HepG2 (cell line): ENCODE measurements at regions not wholly inside any gene's neighbourhood (a gene's known extent, or its start where the extent isn't known, plus 50 kb on each side); places are given as distances from the start of the nearest gene placed in this dataset.

Experiments
- ATAC-seq: fragments of 200-7000 bp; cut with Tn5 transposase; 3 replicates; pipeline ENCODE4 v1.9.1; 2020; ENCODE audit warnings: mild to moderate bottlenecking, moderate library complexity
- BruUV-seq: library from RNA; stranded (reverse); fragments of 400-500 nt; replicated peaks from 2 replicates; lab custom pipeline; 2021; lab: Mats Ljungman, UMichigan
- CTCF ChIA-PET: fragments of 300-600 bp; formaldehyde crosslinking; extraction: SDS; loops from one replicate; lab custom pipeline; 2021; ENCODE audit warnings: low total read pairs, inconsistent platforms, low intra/inter-chr PET ratio; lab: Yijun Ruan, JAX
- POLR2A ChIA-PET: fragments of 350-600 bp; sonication (Branson Sonifier 250); formaldehyde crosslinking; loops from one replicate; lab custom pipeline; 2020; ENCODE audit warnings: antibody characterized with exemption, inconsistent platforms; lab: Yijun Ruan, JAX
- DNase-seq: peaks from one replicate; pipeline ENCODE4 v3.0.0-alpha.2; 2015; ENCODE audit warnings: low spot score
- FAIRE-seq: peaks from 3 replicates; lab custom pipeline; 2011; peaks lifted over from hg19 to GRCh38; lab: Jason Lieb, UNC
- H2AFZ ChIP-seq: one replicate; pipeline ENCODE4 v1.6.1; 2011; ENCODE audit warnings: low read length, inconsistent platforms
- H3K27ac ChIP-seq: fragments of 300-600 bp; 3 replicates; pipeline ENCODE4 v1.8.0; 2011; ENCODE audit warnings: mixed run types, mild to moderate bottlenecking, mixed read lengths, low read length, inconsistent platforms; ENCODE audit not compliant: insufficient read depth; ENCODE audit errors: extremely low read length
- H3K27me3 ChIP-seq, 2 experiments: fragments of 200-600 bp in 1 of 2; 2 replicates in 1 of 2; 3 replicates in 1 of 2; pipeline versions ENCODE4 v1.6.0 to v1.8.0; 2011; ENCODE audit warnings: low read length in 2 of 2, mild to moderate bottlenecking in 2 of 2, moderate library complexity in 2 of 2, inconsistent platforms in 1 of 2; ENCODE audit not compliant: insufficient read depth in 2 of 2, control insufficient read depth in 1 of 2
- H3K36me3 ChIP-seq, 2 experiments: fragments of 200-600 bp in 1 of 2; replicated peaks in 1 of 2; 2 replicates in 1 of 2; 3 replicates in 1 of 2; pipeline versions ENCODE4 v1.5.1 to v1.8.0; 2011; ENCODE audit warnings: low read length in 2 of 2, inconsistent platforms in 1 of 2; ENCODE audit not compliant: insufficient read depth in 2 of 2, control insufficient read depth in 1 of 2
- H3K4me1 ChIP-seq: 2 replicates; pipeline ENCODE4 v1.5.1; 2012; ENCODE audit warnings: low read length, inconsistent platforms; ENCODE audit not compliant: insufficient read depth
- H3K4me2 ChIP-seq: 2 replicates; pipeline ENCODE4 v1.6.0; 2011; ENCODE audit warnings: low read depth, low read length, inconsistent platforms
- H3K4me3 ChIP-seq, 3 experiments: fragments of 200-600 bp in 1 of 3; sonication (generic), shearing (Covaris generic) in 1 of 3; replicated peaks in 1 of 3; 2 replicates each; pipeline ENCODE4 v1.5.1; 2011 to 2016; ENCODE audit warnings: low read length in 3 of 3, inconsistent platforms in 2 of 3, low read depth in 2 of 3, mild to moderate bottlenecking in 2 of 3, control low read depth in 1 of 3, mixed read lengths in 1 of 3; ENCODE audit not compliant: insufficient read depth in 1 of 3
- H3K79me2 ChIP-seq: one replicate; pipeline ENCODE4 v1.6.1; 2011; ENCODE audit warnings: low read length, inconsistent platforms; ENCODE audit not compliant: insufficient read depth
- H3K9ac ChIP-seq: 2 replicates; pipeline ENCODE4 v1.6.0; 2011; ENCODE audit warnings: mild to moderate bottlenecking, low read depth, low read length, inconsistent platforms; ENCODE audit not compliant: insufficient read depth
- H3K9me3 ChIP-seq: 2 replicates; pipeline ENCODE4 v1.5.1; 2012; ENCODE audit warnings: mild to moderate bottlenecking, low read length
- H4K20me1 ChIP-seq: 2 replicates; pipeline ENCODE4 v1.6.0; 2011; ENCODE audit warnings: inconsistent platforms, mild to moderate bottlenecking, low read length, moderate library complexity; ENCODE audit not compliant: insufficient read depth
- MXD4 ChIP-seq: IDR thresholded peaks from 2 replicates; pipeline ENCODE4 v1.6.1; 2016; ENCODE audit warnings: mild to moderate bottlenecking, missing biosample characterization, missing genetic modification reagents
- RERE ChIP-seq: IDR thresholded peaks from 2 replicates; pipeline ENCODE4 v1.6.1; 2016; ENCODE audit warnings: low read depth, missing genetic modification reagents, missing compliant biosample characterization
- ZNF512 ChIP-seq: sonication (generic); formaldehyde crosslinking; IDR thresholded peaks from 2 replicates; pipeline ENCODE4 v1.4.0; 2020; ENCODE audit warnings: mild to moderate bottlenecking, missing genetic modification reagents
- ZNF792 ChIP-seq: IDR thresholded peaks from 2 replicates; pipeline ENCODE4 v1.6.1; 2016
- WGBS: methylation state at CpG from one replicate; pipeline ENCODE4 v1.1.6; 2017; ENCODE audit warnings: low lambda C conversion rate; 5-methylcytosine and 5-hydroxymethylcytosine counted together
- in situ Hi-C: cut with HindIII; loops from 2 replicates; pipeline ENCODE4 v1.10.0; 2017; ENCODE audit warnings: low pct_unique_long_range_greater_than_20kb; ENCODE audit not compliant: extremely low pct_ligation_motif_present
- intact Hi-C: fragments of 100-400 bp; cut with micrococcal nuclease; formaldehyde crosslinking; loops from one replicate; pipeline ENCODE4 v1.10.0; 2022; ENCODE audit not compliant: unreplicated experiment

DNA sequence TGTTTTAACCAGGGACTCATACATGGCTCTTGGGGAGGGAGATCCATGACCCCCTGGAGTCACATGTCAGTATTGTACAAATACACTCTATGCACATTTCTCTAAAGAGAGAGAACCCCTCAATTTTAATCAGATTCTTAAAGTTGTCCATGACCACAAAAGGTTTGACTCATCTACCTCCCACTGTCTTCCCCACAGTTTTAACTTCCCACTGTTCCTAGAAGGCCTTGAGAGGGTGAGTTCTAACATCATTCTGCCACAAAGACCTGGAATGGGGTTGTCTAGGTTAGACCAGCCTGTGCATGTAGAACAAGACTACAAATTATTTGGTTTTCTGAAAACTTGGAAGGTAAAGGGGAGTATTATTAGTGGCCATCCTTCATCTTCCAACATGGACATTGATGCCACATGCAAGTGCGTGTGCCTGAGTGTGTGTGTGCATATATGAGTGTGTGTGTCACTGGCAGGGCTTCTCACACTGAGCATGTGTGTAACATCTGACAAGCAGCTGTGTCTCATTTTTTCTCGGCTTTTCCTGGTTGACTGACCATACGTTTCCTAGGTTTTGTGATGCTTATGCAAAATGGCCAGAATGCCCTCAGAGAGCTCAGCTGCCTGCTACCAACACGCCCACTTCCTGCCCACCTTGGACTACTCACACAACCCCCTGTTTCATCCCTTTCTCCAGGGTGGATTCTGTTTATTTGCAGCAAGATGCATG is 94.6 kb upstream of the LGALSL start:
- no peaks in the 10 kb centered on the region for H3K4me1 ChIP-seq

More for the DNA sequence above, 94.6 kb upstream of the LGALSL start:
- Histone ChIP-seq H3K36me3 (no peaks in the 10 kb centered on the region), H2AFZ (no peak overlapping the region), H3K4me2 (no peak overlapping the region), H3K27me3 (peaks cover 0 to 53% of the 10 kb centered on the region in 2 experiments; a peak in 3 of 5 replicates), H3K27ac (no peak overlapping the region), H3K4me3 (no peak overlapping the region), H4K20me1 (no peaks in the 10 kb centered on the region), H3K9ac (no peak overlapping the region), H3K79me2 (no peaks in the 10 kb centered on the region), H3K9me3 (no peaks in the 10 kb centered on the region)
- WGBS: 16% methylated on average over 4 of the region's 4 CpGs
- no TSS peak for BruUV-seq
- ChIA-PET CTCF (no interaction called here), POLR2A (no interaction called here)
- intact Hi-C loops: no loop called here
- DNase-seq (no peak), FAIRE-seq (no peak), ATAC-seq (no peak)
- no peak for TF ChIP-seq ZNF512 (CRISPR knock-in tag)
- no peak for TF ChIP-seq MXD4 (CRISPR knock-in tag)
- no peak for TF ChIP-seq RERE (CRISPR knock-in tag)
- no peak for TF ChIP-seq ZNF792 (CRISPR knock-in tag)
- in situ Hi-C loops: no loop called here
